Osteocyte (in vitro differentiated cells): ENCODE measurements at regions not wholly inside any gene's neighbourhood (a gene's known extent, or its start where the extent isn't known, plus 50 kb on each side); places are given as distances from the start of the nearest gene placed in this dataset.

Experiments used
- DNase-seq: peaks from one replicate; pipeline ENCODE4 v3.0.0; 2021; ENCODE audit warnings: mixed read lengths; ENCODE audit not compliant: unreplicated experiment; ENCODE audit errors: extremely low spot score
- H3K27ac Mint-ChIP-seq: one replicate; pipeline ENCODE4 v1.8.0; 2021; ENCODE audit warnings: mild to moderate bottlenecking, mixed read lengths; ENCODE audit not compliant: unreplicated experiment
- H3K27me3 Mint-ChIP-seq: one replicate; pipeline ENCODE4 v1.8.0; 2021; ENCODE audit warnings: mixed read lengths; ENCODE audit not compliant: unreplicated experiment
- H3K36me3 Mint-ChIP-seq: one replicate; pipeline ENCODE4 v1.8.0; 2021; ENCODE audit warnings: mixed read lengths; ENCODE audit not compliant: unreplicated experiment
- H3K4me1 Mint-ChIP-seq: one replicate; pipeline ENCODE4 v1.8.0; 2021; ENCODE audit warnings: mixed read lengths; ENCODE audit not compliant: unreplicated experiment
- H3K4me3 Mint-ChIP-seq: one replicate; pipeline ENCODE4 v1.8.0; 2021; ENCODE audit warnings: mild to moderate bottlenecking, moderate library complexity, mixed read lengths; ENCODE audit not compliant: unreplicated experiment
- H3K9me3 Mint-ChIP-seq: one replicate; pipeline ENCODE4 v1.8.0; 2021; ENCODE audit warnings: mixed read lengths; ENCODE audit not compliant: unreplicated experiment
- TF ChIP-seq, protein P1 (sequence below): fragments of 200-600 bp; sonication (generic); IDR thresholded peaks from 2 replicates; pipeline ENCODE4 v1.5.0; 2021; ENCODE audit warnings: antibody characterized with exemption, mild to moderate bottlenecking, moderate library complexity

DNA sequence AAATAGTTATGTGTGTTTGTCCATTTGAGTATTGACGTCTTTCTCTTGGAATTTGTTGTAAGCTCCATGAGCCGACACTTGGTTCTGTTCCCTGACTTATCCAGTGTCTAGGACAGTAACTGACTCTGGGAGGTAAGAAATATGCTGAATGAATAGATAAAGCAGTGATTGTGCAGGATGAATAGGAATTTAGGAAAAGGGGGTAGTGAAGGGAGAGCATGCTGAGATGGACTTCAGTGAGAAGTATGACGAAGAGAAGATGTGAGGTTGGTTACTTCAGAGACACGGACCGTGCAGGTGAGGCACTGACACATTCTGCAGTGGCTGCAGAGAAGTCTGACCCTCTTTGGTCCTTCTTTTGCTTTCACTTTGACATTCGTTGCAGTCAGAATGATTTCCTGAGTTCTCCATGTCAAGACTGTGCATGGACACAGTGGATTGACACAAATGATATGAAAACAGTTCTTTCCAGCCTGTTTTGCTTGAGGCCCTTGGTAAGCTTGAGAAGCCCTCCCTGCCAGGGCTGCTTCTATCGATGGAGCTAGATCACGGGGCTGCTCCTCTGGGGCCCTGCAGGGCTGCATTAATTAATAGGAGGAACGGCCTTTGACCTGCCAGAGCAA, 261.5 kb upstream of the SORCS1 start:
- no peak overlapping the region for H3K27ac Mint-ChIP-seq
- no peak overlapping the region for H3K4me3 Mint-ChIP-seq
- TF ChIP-seq, protein P1, sequence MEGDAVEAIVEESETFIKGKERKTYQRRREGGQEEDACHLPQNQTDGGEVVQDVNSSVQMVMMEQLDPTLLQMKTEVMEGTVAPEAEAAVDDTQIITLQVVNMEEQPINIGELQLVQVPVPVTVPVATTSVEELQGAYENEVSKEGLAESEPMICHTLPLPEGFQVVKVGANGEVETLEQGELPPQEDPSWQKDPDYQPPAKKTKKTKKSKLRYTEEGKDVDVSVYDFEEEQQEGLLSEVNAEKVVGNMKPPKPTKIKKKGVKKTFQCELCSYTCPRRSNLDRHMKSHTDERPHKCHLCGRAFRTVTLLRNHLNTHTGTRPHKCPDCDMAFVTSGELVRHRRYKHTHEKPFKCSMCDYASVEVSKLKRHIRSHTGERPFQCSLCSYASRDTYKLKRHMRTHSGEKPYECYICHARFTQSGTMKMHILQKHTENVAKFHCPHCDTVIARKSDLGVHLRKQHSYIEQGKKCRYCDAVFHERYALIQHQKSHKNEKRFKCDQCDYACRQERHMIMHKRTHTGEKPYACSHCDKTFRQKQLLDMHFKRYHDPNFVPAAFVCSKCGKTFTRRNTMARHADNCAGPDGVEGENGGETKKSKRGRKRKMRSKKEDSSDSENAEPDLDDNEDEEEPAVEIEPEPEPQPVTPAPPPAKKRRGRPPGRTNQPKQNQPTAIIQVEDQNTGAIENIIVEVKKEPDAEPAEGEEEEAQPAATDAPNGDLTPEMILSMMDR = no peak
- H3K36me3 Mint-ChIP-seq = no peaks in the 10 kb centered on the region
- H3K9me3 Mint-ChIP-seq = peaks cover 23% of the 10 kb centered on the region
- no peaks in the 10 kb centered on the region for H3K27me3 Mint-ChIP-seq
- DNase-seq = no peak
- H3K4me1 Mint-ChIP-seq = no peaks in the 10 kb centered on the region

- Mint-ChIP-seq H3K27ac (no peak overlapping the region), H3K9me3 (peaks cover 23% of the 10 kb centered on the region), H3K27me3 (no peaks in the 10 kb centered on the region), H3K4me3 (no peak overlapping the region), H3K4me1 (no peaks in the 10 kb centered on the region), H3K36me3 (no peaks in the 10 kb centered on the region)
- no peak for DNase-seq
- TF ChIP-seq, protein P1 = no peak
These were observed 260.1 kb upstream of the SORCS1 start for GRCh38 chr10:107424628-107425027.

DNA sequence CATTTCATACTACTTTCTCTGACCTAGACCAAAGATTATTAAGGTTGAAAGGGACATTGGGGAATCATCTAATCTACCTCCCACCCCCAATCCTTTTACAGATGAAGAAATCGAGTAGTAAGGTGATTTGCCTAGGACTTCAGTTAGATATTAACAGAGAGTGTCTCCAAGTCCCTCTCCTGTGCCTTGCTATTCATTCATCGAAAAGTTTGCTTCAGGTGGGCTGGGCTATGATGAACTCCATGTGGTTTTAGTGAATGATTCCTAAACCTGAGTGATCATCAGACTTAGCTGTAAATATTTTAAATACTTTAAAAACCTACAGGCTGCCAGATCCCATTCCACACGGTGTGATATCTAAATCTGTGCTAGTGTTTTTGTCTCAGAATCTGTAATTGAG, 259.4 kb upstream of the SORCS1 start:
- no peak overlapping the region for H3K27ac Mint-ChIP-seq
- TF ChIP-seq, protein P1 = no peak
- H3K36me3 Mint-ChIP-seq = no peaks in the 10 kb centered on the region
- DNase-seq = no peak
- peaks cover 23% of the 10 kb centered on the region for H3K9me3 Mint-ChIP-seq
- H3K4me1 Mint-ChIP-seq = no peaks in the 10 kb centered on the region
- no peak overlapping the region for H3K4me3 Mint-ChIP-seq
- no peaks in the 10 kb centered on the region for H3K27me3 Mint-ChIP-seq

GRCh38 chr10:107422681-107423080, 258.2 kb upstream of the SORCS1 start:
- Mint-ChIP-seq H3K27ac (no peak overlapping the region), H3K27me3 (no peaks in the 10 kb centered on the region), H3K4me3 (no peak overlapping the region), H3K36me3 (no peaks in the 10 kb centered on the region), H3K4me1 (no peaks in the 10 kb centered on the region), H3K9me3 (peaks cover 25% of the 10 kb centered on the region)
- DNase-seq = no peak
- TF ChIP-seq, protein P1 = no peak

DNA sequence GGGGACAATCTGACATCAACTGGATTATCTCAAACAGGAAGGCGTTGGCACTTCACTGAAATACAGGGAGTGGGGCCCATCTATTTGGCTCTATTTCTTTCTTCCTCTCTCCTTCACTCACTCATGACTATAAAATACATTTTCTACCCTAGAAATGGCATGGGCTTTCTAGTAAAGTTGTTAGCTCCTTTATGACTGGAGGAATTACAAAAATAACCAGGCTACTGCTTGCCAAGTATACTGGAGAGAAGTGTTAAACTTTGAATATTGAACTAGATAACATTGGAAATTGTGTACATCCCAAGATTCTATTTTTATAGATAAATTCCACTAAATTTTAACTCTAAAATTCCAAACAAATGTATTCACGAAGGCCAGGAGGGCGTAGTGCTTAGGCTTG, 255.7 kb upstream of the SORCS1 start:
- TF ChIP-seq, protein P1 = no peak
- Mint-ChIP-seq H3K27me3 (no peaks in the 10 kb centered on the region), H3K4me1 (no peaks in the 10 kb centered on the region), H3K27ac (no peak overlapping the region), H3K9me3 (peaks cover 22% of the 10 kb centered on the region), H3K4me3 (no peak overlapping the region), H3K36me3 (no peaks in the 10 kb centered on the region)
- no peak for DNase-seq
